ENCODE measurements at regions not wholly inside any gene's neighbourhood (a gene's known extent, or its start where the extent isn't known, plus 50 kb on each side); places are given as distances from the start of the nearest gene placed in this dataset.

DNA sequence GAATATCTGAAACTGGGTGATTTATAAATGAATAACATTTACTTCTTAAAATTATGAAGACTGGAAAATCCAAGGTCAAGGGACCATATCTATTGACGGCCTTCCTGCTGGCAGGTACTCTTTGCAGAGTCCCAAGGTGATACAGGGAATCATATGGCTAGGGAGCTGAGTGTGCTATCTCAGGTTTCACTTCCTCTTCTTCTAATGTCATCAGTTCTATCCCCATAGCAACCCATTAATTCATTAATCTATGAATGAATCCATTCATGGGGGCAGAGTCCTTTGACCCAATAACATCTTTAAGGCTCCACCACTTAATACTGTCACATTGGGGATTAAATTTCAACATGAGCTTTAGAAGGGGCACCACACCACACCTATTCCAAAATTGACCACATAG lies 772.0 kb downstream of the HACE1 start:
- Histone ChIP-seq H3K9me3 (no peaks in the 10 kb centered on the region), H3K4me3 (no peak overlapping the region), H3K27me3 (no peaks in the 10 kb centered on the region), H3K27ac (no peak overlapping the region), H3K4me1 (no peaks in the 10 kb centered on the region), H3K36me3 (no peaks in the 10 kb centered on the region)
- intact Hi-C loops (cut with DNase I), result no loop called here
- no peak for TF ChIP-seq POLR2AphosphoS5 (IDR thresholded peaks at IDR 0.05; ENCODE audit: insufficient read depth in 1 of 2, low read depth in 1 of 2)
- no peak for TF ChIP-seq CTCF (IDR thresholded peaks at IDR 0.05)
- TF ChIP-seq POLR2A (IDR thresholded peaks at IDR 0.05), result no peak
- no peak for DNase-seq (ENCODE audit: extremely low spot score in 2 of 2)

DNA sequence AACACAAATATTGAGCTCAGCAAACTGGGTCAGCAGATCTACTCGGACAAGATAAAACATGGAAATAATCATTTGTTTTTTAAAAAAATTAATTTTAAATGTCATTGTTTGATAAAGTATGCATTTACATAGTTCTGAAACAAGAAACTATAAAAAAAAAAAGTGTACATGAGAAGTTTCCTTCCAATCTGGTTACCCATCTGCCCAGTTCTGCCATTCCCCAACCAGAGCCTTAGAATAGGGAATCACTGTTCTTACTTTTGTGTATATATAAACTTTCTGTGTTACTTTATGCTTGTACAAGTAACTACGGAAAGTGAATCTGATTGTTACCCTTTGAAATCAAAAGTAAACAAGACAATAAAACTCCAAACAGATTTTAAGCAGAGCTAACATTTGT lies 791.4 kb downstream of the HACE1 start:
- Histone ChIP-seq H3K4me1 (no peaks in the 10 kb centered on the region), H3K27ac (no peak overlapping the region), H3K9me3 (no peaks in the 10 kb centered on the region), H3K27me3 (no peaks in the 10 kb centered on the region), H3K4me3 (no peak overlapping the region), H3K36me3 (no peaks in the 10 kb centered on the region)
- no peak for TF ChIP-seq POLR2AphosphoS5 (IDR thresholded peaks at IDR 0.05; ENCODE audit: insufficient read depth in 1 of 2, low read depth in 1 of 2)
- TF ChIP-seq POLR2A (IDR thresholded peaks at IDR 0.05), result no peak
- no peak for TF ChIP-seq CTCF (IDR thresholded peaks at IDR 0.05)
- intact Hi-C loops (cut with DNase I), result no loop called here
- DNase-seq (ENCODE audit: extremely low spot score in 2 of 2), result no peak

- Histone ChIP-seq H3K4me3 (no peak overlapping the region), H3K36me3 (no peaks in the 10 kb centered on the region), H3K4me1 (no peaks in the 10 kb centered on the region), H3K27ac (no peak overlapping the region), H3K9me3 (no peaks in the 10 kb centered on the region), H3K27me3 (no peaks in the 10 kb centered on the region)
- no peak for TF ChIP-seq POLR2A (IDR thresholded peaks at IDR 0.05)
- TF ChIP-seq CTCF (IDR thresholded peaks at IDR 0.05), result no peak
- TF ChIP-seq POLR2AphosphoS5 (IDR thresholded peaks at IDR 0.05; ENCODE audit: insufficient read depth in 1 of 2, low read depth in 1 of 2), result no peak
- intact Hi-C loops (cut with DNase I), result no loop called here
- no peak for DNase-seq (ENCODE audit: extremely low spot score in 2 of 2)
Observed at GRCh38 chr6:104064876-104065275, 794.8 kb downstream of the HACE1 start.

- no peak for DNase-seq (ENCODE audit: extremely low spot score in 2 of 2)
- Histone ChIP-seq H3K4me3 (no peak overlapping the region), H3K4me1 (no peaks in the 10 kb centered on the region), H3K36me3 (no peaks in the 10 kb centered on the region), H3K9me3 (no peaks in the 10 kb centered on the region), H3K27me3 (no peaks in the 10 kb centered on the region), H3K27ac (no peak overlapping the region)
- intact Hi-C loops (cut with DNase I), result loop anchor here (10.0 kb wide), 1 partner anchor 1516 kb away; no protein-coding TSS in a partner anchor
- no peak for TF ChIP-seq POLR2AphosphoS5 (IDR thresholded peaks at IDR 0.05; ENCODE audit: insufficient read depth in 1 of 2, low read depth in 1 of 2)
- no peak for TF ChIP-seq CTCF (IDR thresholded peaks at IDR 0.05)
- TF ChIP-seq POLR2A (IDR thresholded peaks at IDR 0.05), result no peak
Observed at GRCh38 chr6:104050455-104050854, 809.3 kb downstream of the HACE1 start.

DNA sequence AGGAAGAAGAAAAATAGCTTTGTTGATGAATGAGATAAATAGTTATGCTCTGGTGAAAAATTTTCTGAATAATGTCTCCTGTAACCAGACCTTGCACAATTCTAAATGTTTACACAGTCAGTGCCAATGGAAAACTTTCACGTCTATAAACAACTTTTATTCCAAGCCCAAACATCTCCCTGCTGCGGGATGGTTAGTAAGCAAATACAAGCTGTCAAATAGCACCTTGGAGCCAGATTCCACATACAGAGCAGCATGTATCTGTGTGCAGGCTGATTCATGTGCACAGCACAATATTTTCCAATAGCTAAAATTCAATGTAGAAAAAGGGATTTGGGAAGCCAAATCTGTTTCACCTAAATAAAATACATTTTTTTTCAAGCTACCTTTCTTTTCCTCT lies 813.3 kb downstream of the HACE1 start:
- TF ChIP-seq CTCF (IDR thresholded peaks at IDR 0.05) (no peak), POLR2A (IDR thresholded peaks at IDR 0.05) (no peak), POLR2AphosphoS5 (IDR thresholded peaks at IDR 0.05; ENCODE audit: insufficient read depth in 1 of 2, low read depth in 1 of 2) (no peak)
- Histone ChIP-seq H3K4me3 (no peak overlapping the region), H3K36me3 (no peaks in the 10 kb centered on the region), H3K27me3 (no peaks in the 10 kb centered on the region), H3K4me1 (no peaks in the 10 kb centered on the region), H3K27ac (no peak overlapping the region), H3K9me3 (no peaks in the 10 kb centered on the region)
- no peak for DNase-seq (ENCODE audit: extremely low spot score in 2 of 2)
- intact Hi-C loops (cut with DNase I), result no loop called here
